ENCODE measurements at regions not wholly inside any gene's neighbourhood (a gene's known extent, or its start where the extent isn't known, plus 50 kb on each side); places are given as distances from the start of the nearest gene placed in this dataset.

DNA sequence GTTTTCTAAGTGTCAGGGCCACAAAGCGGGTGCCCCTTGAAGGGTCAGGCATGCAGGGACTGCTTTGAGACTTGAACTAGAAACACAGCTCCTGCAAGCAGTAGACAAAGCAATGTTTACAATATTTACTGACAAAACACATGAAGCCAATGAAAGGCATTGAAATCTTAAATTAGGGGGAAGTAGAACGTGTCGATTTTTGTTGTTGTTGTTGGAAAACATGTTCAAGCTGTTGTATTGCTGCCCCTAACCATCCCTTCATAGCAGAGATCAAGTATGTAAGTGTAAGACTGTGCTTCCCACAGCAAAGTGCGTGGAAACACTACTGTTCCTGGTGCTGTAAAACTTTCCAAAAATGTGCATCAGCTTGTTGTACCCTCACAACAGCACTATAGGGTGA lies 131.6 kb upstream of the MGMT start:
- TF ChIP-seq EZH2 (IDR thresholded peaks at IDR 0.05; ENCODE audit: borderline replicate concordance, low read depth, low read length, severe bottlenecking) = no peak
- TF ChIP-seq, protein P1, sequence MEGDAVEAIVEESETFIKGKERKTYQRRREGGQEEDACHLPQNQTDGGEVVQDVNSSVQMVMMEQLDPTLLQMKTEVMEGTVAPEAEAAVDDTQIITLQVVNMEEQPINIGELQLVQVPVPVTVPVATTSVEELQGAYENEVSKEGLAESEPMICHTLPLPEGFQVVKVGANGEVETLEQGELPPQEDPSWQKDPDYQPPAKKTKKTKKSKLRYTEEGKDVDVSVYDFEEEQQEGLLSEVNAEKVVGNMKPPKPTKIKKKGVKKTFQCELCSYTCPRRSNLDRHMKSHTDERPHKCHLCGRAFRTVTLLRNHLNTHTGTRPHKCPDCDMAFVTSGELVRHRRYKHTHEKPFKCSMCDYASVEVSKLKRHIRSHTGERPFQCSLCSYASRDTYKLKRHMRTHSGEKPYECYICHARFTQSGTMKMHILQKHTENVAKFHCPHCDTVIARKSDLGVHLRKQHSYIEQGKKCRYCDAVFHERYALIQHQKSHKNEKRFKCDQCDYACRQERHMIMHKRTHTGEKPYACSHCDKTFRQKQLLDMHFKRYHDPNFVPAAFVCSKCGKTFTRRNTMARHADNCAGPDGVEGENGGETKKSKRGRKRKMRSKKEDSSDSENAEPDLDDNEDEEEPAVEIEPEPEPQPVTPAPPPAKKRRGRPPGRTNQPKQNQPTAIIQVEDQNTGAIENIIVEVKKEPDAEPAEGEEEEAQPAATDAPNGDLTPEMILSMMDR (IDR thresholded peaks at IDR 0.05; ENCODE audit: borderline replicate concordance, extremely low read depth, low read length, poor library complexity, severe bottlenecking) = no peak
